ENCODE measurements at regions not wholly inside any gene's neighbourhood (a gene's known extent, or its start where the extent isn't known, plus 50 kb on each side); places are given as distances from the start of the nearest gene placed in this dataset.
"Not testable (repeated sequence)": the region's sequence is repeated elsewhere in the genome, so short reads cannot be mapped to it uniquely, and the experiment has no call there.

- no peak for DNase-seq
Observed at GRCh38 chr2:205901491-205901890, 184.5 kb downstream of the INO80D start.

- no peak for DNase-seq
Observed at GRCh38 chr2:205898744-205899143, 187.2 kb downstream of the INO80D start.

GRCh38 chr2:205895981-205896655 lies 189.9 kb downstream of the INO80D start:
- no peak for DNase-seq

- no peak for DNase-seq
Observed at GRCh38 chr2:205892665-205893259, 193.2 kb downstream of the INO80D start.

- DNase-seq = no peak
Observed at GRCh38 chr2:205892251-205892655, 193.7 kb downstream of the INO80D start.

- no peak for DNase-seq
Observed at GRCh38 chr2:205889114-205889513, 196.9 kb downstream of the INO80D start.

GRCh38 chr2:205887637-205888036 lies 198.3 kb downstream of the INO80D start:
- no peak for DNase-seq

GRCh38 chr2:205885492-205886099 lies 200.4 kb downstream of the INO80D start:
- DNase-seq = peak; percentile 62

- no peak for DNase-seq
Observed at GRCh38 chr2:205883965-205884364, 201.7 kb downstream of the NRP2 start.

GRCh38 chr2:205882806-205883425 lies 200.6 kb downstream of the NRP2 start:
- DNase-seq = no peak

- no peak for DNase-seq
Observed at GRCh38 chr2:205880048-205880447, 197.7 kb downstream of the NRP2 start.

- DNase-seq = no peak
Observed at GRCh38 chr2:205878999-205879762, 196.9 kb downstream of the NRP2 start.

GRCh38 chr2:205877496-205877895 lies 195.2 kb downstream of the NRP2 start:
- no peak for DNase-seq

- DNase-seq = no peak
Observed at GRCh38 chr2:205876127-205876526, 193.8 kb downstream of the NRP2 start.

GRCh38 chr2:205872716-205873115 lies 190.4 kb downstream of the NRP2 start:
- DNase-seq = no peak

GRCh38 chr2:205869439-205869838 lies 187.1 kb downstream of the NRP2 start:
- no peak for DNase-seq

GRCh38 chr2:205868773-205869333 lies 186.6 kb downstream of the NRP2 start:
- DNase-seq = peak; percentile 64

- no peak for DNase-seq
Observed at GRCh38 chr2:205868053-205868452, 185.8 kb downstream of the NRP2 start.

- no peak for DNase-seq
Observed at GRCh38 chr2:205867371-205867770, 185.1 kb downstream of the NRP2 start.

GRCh38 chr2:205865905-205866441 lies 183.7 kb downstream of the NRP2 start:
- DNase-seq = no peak

- no peak for DNase-seq
Observed at GRCh38 chr2:205865056-205865455, 182.8 kb downstream of the NRP2 start.

GRCh38 chr2:205864491-205864890 lies 182.2 kb downstream of the NRP2 start:
- no peak for DNase-seq

GRCh38 chr2:205862761-205863160 lies 180.5 kb downstream of the NRP2 start:
- not testable (repeated sequence) for DNase-seq
